ENCODE measurements at regions not wholly inside any gene's neighbourhood (a gene's known extent, or its start where the extent isn't known, plus 50 kb on each side); places are given as distances from the start of the nearest gene placed in this dataset.
"Not testable (repeated sequence)": the region's sequence is repeated elsewhere in the genome, so short reads cannot be mapped to it uniquely, and the experiment has no call there.

DNA sequence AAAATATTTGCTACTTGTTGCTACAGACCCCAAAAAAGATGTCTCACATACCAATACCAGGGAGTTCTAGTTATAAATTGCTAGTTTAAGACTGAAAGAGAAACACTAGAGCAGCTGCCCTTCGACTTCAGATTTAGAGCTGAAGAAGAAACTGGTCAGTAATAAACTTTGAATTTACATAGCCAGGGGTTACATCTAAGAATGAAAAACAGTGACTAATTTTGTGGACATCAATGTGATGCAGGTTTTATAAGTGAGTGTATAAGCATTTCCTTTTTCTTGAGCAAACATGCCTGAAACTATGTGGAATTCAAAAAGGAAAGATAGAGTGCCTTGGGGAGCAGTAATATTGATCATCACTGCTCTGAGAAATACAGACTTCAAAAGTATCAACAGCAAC, 724.9 kb upstream of the MIR17HG start:
- DNase-seq (ENCODE audit: extremely low read depth, low read depth) = no peak

DNA sequence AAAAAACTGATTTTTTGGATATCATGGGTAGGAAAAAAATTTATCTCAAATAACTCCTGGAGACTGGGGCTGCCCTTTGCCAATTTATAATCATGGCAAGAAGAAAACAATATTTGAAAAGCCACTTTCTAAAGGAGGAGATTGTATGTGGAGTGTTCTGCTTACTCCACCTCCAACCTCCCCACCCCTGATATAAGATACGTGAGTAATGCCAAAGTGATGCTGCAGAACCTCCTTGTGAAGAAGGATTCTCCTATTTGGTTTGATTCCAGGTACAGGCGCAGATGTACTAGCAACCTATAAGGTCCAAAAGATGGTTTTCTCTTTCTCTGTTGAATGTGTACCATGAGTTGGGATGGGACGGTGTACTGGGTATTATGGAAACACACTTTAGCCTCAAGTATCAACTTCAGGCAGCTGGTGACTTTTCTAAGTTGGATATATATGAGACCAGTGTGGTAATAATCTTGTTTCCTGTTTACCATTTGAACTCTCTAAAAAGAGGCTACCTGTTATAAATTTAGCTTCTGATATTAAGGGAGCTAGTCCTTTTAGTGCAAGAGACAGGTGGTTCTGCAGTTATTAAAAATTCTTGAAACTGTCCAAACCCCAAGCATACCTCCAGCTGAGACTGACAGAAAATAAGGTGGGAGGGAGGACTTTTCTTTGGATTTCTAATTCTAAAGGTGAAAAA, 724.0 kb upstream of the MIR17HG start:
- no peak for DNase-seq (ENCODE audit: extremely low read depth, low read depth)

DNA sequence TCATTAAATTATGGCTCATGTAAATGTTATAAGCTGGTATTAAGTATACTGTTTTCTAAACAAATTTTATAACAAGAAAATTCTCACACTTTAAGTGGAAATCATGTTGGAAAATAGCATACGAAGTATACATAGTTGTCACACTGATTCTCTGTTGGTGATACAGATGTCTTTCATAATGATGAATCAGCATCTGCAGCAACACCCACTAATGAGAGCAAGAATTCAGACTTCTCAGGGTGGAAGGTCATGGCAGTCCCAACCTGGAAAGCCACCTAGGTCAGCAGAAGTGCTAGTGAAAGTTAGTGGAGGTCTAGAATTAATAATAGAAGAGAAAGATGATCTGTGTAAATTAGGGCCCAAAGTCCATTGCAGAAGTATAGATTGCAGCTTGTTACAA, 719.7 kb upstream of the MIR17HG start:
- no peak for DNase-seq (ENCODE audit: extremely low read depth, low read depth)

DNA sequence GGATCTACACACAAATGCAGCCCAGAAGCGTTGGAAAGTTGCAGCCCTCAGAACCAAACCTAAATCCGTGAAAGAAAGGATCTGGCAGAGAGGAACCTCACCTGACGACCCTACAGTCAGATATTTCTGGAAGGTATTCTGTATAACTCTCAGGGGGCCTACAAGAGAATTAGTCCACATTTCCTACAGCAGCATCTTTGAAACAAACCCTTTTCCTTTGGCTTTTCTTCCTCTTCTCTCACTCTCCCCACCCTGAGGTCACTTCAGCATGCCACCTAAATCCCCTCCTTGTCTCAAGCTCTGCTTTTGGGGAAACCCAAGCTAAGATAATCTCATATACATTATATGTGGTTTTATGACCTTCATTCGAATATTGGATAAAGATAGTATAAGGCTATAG, 719.0 kb upstream of the MIR17HG start:
- no peak for DNase-seq (ENCODE audit: extremely low read depth, low read depth)

DNA sequence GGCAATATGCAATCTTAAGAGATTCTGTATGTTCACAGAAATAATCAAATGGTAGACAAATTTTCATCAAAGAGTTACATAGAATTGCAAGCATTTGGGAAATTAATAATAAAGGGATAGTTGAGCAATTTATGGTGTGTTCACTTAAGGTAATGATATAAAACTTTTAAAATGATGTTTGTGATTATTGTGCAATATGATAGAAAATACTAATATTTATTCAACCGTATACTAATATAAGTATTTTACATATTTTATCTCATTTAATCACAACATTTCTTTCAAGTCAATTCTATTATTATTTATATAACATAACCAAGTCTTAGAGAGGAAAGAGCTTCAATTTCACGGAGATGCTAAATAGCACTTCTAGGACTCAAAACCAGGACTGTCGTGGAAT, 716.8 kb upstream of the MIR17HG start:
- no peak for DNase-seq (ENCODE audit: extremely low read depth, low read depth)

DNA sequence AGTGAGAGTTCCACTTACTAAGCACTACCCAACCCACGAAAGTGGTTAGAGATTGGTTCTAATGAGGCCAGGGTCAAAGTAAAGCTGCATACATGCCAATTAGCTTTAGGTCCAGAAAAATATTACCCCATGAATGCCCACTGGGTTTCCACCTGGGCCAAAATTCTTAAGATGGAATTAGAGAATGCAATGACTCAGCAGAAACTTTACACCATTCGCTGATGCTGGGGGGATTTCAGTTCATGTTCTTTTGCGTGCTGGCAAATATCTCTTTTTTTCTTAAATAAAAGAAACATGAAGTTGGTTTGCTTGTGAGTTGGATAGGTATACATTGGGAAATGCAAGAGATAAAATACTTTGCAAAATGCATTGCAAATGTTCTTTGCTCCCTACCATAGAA, 715.3 kb upstream of the MIR17HG start:
- DNase-seq (ENCODE audit: extremely low read depth, low read depth) = no peak

DNA sequence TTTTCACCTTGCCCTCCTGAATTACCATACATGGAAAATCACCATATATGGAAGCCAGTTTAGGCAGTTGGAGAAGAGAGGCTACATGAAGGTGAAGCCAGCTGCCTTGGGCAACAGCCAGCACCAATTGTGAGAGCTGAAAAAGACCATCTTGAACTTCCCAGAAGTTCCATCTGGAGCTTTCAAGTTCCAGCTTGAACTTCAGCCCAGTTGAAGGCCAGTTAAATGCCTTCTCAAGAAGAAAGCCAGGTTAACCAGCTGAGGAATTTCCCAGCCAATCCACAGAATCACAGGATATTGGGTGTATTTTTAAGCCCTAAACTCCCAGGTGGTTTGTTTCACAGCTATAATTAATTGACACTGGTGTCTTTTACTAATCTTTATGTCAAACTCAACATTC, 713.6 kb upstream of the MIR17HG start:
- no peak for DNase-seq (ENCODE audit: extremely low read depth, low read depth)

DNA sequence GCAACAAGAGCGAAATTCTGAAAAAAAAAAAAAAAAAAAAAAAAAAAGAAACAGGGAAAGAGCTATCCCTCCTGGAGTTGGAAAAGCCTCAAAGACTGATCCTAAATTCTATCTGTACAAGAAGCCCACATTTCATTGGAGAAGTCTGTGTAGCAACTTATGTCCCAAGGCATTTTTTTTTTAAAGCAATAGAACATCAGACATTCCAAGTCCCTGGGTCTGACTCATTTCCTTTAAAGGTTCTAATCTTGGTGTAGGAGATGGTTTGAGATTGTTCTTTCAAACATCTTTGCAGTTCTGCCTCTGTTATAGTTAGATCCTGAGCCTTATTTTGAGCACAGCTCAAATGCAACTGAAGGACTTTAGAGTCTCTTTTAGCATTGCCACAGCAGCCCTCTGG, 706.5 kb upstream of the MIR17HG start:
- no peak for DNase-seq (ENCODE audit: extremely low read depth, low read depth)

DNA sequence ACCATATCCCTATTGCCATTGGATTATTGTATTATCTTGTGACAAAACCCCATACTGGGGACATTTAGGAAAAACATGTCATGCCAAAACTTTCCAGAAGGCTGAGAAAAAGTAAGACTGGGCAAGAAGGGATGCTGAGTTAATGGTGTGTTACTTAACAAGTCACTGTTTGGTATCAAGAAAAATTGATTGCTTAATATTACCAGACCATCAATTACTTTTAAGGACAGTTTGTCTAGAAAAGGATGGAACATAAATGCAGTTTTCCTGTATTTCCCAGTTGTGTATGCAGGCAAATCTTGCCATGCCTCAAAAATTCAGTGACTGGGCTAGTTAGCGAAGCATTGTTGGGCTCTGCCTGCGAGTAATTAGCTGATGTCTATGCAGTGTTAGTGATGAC, 705.6 kb upstream of the MIR17HG start:
- no peak for DNase-seq (ENCODE audit: extremely low read depth, low read depth)

DNA sequence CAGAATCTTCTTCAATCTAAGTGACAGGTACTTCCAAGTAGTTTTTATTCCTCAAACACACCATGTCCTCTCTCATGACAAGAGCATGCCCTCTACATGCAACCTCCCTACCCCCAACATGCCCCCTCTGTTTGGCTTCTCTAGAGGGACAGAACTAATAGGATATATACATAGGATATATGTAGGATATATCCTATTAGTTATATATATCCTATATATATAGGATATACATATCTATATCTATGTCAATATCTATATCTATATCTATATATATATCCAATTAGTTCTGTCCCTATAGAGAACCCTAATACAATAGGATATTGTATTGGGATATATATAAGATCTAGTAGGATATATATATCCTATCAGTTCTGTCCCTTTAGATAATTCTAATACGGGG, 701.9 kb upstream of the MIR17HG start:
- no peak for DNase-seq (ENCODE audit: extremely low read depth, low read depth)

DNA sequence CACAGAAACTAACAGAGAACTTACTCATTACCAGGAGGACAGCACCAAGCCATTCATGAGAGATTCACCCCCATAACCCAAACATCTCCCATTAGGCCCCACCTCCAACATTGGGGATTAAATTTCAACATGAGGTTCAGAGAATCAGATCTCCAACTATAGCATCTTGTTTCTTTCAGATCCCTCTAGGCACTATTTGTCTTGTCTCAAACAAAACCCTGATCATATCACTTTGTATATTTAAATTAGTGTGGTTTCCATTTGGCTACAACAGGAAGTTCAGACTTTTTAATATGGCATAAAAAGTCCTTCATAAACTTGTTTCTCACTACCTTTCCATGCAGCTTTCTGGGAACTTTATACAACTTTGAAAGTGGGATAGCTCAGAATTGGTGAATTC, 699.0 kb upstream of the MIR17HG start:
- no peak for DNase-seq (ENCODE audit: extremely low read depth, low read depth)

DNA sequence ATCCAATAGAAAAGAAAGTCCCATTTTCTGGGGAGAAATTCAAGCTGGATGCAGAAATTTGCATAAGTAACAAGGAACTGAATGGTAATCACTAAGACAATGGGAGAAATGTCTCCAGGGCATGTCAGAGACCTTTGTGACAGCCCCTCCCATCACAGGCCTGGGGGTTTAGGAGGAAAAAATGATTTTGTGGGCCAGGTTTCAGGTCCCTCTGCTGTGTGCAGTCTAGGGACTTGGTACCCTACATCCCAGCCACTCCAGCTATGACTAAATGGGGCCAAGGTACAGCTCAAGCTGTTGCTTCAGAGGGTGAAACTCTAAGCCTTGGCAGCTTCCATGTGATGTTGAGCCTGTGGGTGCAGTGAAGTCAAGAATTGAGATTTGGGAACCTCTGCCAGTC, 695.5 kb upstream of the MIR17HG start:
- no peak for DNase-seq (ENCODE audit: extremely low read depth, low read depth)

DNA sequence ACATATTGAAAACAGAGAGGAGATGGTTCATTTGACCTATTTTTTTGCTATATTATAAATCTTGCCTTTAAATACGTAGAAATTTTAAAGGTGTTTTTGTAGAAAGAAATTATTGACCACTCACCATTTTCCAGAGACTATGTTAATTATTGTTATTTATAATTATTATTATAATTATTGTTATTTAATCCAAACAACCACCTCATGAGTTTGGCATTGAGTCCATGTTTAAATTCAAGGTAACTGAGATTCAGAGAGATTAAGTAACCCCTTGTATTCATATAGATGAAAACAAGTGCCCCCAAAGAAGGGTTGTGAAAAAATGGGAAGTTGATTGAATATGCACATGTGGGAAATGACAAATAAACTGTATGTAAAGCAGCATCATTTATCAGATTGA, 692.5 kb upstream of the MIR17HG start:
- DNase-seq (ENCODE audit: extremely low read depth, low read depth) = no peak

DNA sequence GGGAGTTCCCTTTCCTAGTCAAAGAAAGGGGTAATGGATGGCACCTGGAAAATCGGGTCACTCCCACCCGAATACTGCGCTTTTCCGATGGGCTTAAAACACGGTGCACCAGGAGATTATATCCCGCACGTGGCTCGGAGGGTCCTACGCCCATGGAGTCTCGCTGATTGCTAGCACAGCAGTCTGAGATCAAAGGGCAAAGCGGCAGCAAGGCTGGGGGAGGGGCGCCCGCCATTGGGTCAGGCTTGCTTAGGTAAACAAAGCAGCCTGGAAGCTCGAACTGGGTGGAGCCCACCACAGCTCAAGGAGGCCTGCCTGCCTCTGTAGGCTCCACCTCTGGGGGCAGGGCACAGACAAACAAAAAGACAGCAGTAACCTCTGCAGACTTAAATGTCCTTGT, 683.3 kb upstream of the MIR17HG start:
- not testable (repeated sequence) for DNase-seq (ENCODE audit: extremely low read depth, low read depth)

DNA sequence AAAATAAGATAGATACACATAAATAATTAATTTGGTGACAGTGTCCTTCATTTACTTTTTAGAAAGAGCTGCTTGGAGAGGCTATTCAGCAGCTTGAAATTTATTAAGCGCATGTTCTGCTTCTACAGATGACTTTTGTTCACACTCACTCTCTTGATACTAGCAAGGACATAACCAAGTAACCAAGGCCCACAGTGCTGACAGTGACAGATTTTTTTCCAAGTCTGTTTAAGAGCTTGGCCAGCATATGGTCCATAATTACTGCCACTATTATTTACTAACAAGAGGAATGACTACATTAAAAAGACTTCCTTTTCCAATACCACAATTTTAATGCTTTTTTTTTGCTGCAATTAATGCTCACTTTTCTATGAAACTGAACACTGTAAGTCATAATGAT, 673.7 kb upstream of the MIR17HG start:
- DNase-seq (ENCODE audit: extremely low read depth, low read depth) = no peak

DNA sequence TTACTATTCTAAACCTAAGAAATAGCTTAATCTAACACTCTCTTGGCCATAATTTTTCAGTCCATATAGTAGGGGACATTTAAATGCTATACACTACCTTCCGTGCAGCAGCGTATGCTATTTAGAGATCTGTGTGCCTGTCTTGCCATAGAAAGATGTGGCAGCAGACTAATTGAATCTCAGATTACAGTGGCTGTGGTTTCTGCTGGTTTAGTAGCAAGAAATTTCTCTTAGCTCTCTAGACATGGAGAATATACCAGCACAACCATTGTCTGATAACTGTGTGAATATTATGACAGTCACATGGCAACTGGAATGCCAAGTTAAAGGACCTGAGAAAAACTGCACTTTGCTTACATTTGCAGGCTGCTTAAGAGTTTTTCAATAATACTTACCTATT, 672.4 kb upstream of the MIR17HG start:
- no peak for DNase-seq (ENCODE audit: extremely low read depth, low read depth)

DNA sequence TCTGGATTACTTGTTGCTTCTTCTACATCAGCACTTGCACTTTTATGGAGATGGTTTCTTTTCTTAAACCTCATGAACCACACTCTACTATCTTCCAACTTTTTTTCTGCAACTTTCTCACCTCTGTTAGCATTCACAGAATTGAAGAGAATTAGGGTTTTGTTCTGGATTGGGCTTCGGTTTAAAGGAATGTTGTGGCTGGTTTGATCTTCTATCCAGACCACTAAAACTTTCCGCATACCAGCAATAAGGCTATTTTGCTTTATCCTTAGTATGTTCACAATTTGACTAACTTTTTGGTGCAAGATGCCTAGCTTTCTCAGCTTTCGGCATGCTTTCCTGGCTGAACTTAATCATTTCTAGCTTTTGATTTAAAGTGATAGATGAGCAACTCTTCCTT, 666.7 kb upstream of the MIR17HG start:
- DNase-seq (ENCODE audit: extremely low read depth, low read depth) = no peak

DNA sequence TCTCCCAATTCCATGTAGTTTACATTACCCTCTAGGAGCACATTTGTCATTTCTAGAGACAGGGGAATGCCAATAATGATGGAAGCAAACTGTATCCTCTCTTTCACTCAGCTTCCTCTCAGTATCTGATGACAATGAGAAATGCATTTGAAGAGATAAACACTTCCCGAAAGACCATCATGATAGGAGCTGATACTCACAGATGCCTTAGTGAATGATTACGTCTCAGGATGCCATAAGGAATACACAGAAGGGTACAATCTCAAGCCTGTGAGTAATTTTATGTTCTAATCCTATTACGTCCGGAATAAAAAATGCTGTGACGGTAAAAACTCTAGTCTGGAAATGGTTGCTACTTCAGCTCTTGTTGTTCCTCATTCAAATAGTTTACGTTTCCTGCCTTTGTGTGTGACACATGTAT, 663.8 kb upstream of the MIR17HG start:
- no peak for DNase-seq (ENCODE audit: extremely low read depth, low read depth)

DNA sequence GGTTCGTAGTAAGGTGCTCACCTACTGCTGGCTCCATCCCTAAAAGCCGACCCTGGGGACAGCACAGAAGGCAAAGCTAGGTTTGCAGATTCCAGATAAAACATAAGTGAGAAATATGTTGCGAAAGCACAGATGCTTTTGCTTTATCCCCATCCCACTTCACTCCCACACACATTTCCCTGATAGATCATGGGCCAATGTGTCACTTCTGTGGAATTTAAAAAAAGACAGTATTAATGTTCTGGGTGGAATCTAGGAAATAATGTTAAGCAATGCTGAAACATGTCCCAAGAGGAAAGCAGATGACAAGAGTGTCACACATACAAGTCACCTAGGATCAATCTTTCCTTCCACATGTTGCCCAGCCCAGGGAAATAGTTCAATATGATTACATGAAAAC, 661.0 kb upstream of the MIR17HG start:
- DNase-seq (ENCODE audit: extremely low read depth, low read depth) = no peak

DNA sequence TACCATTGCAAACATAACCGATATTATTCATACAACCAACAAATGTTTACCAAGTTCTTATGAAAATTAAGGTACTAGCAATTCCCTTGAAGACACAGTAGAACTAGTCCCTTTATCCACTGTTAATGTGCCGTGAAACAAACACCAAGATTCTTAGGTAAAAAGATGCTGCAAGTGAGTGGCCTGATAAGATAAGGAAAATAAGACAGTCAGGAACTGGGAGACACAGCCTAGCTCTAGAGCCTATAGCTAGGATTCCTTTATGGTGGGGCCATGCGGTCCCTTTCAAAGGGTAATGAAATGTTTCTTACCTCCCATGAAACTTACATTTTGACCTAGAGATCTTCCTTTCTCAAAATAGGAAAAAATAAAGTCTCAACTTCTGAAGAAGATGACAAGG, 658.4 kb upstream of the MIR17HG start:
- no peak for DNase-seq (ENCODE audit: extremely low read depth, low read depth)

DNA sequence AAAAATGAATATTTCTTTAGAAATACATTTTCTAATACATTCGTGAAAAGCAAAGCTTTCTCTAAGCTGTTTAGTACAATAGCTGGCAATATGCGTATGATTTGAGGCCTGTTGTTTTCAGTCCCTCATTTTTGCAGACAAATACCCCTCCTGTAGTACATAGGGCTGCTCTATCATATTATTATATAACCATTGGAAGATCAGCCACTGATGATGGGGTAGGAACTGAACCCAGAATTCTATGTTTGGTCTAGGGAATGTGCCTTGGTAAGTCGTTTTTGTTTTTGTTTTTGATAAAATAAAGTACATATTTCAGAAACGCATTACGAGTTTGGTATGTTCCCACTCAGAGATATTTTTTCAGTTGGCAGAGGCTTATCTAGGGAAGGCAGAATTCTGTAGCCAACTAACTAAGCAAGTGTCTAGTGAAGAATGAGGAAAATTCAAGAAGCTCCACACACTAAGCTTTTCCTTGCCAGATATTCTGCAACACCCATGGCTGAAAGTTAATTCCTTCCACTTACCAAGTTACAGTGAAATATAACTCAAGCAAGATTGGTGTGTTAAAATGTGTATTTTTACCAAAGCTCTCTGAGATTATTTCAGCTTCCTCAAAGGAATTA, 656.9 kb upstream of the MIR17HG start:
- no peak for DNase-seq (ENCODE audit: extremely low read depth, low read depth)

DNA sequence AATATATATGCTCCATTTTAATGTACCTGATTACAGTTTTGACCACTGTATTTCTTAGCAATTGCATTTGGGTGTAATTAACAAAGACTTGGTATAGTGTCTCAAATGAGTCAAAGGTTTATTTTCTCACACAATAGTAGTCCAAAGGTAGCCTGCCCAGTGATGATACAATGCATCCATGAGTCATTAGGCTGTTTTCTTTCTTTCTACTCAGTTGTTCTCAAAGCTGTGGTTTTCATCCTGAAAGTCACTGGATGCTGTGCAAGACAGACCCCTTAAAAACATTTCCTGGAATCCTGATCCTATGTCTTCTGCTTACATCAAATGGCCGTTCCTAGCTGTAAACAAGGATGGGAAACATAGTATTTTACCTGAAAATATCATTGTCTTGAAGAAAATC, 651.2 kb upstream of the MIR17HG start:
- DNase-seq (ENCODE audit: extremely low read depth, low read depth) = no peak

DNA sequence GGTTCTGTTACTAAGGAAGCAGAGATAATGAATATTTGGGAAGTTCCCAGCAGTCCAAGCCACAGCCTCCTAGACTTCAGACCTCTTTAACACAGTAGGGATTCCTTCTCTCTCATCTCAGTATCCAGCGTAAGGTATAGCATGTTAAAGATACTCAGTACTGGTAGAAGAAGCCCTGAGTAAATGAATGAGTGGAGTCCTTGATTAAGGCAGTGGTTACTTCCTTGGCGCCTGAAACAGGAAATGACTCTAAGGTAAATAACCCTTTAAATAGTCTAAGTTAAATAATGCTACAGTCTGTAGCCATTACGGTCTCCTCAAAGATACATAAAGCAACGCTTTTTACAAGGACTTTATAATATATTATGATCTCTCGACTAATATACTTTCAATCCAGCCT, 650.8 kb upstream of the MIR17HG start:
- DNase-seq (ENCODE audit: extremely low read depth, low read depth) = no peak
